ENCODE measurements at regions not wholly inside any gene's neighbourhood (a gene's known extent, or its start where the extent isn't known, plus 50 kb on each side); places are given as distances from the start of the nearest gene placed in this dataset.

DNA sequence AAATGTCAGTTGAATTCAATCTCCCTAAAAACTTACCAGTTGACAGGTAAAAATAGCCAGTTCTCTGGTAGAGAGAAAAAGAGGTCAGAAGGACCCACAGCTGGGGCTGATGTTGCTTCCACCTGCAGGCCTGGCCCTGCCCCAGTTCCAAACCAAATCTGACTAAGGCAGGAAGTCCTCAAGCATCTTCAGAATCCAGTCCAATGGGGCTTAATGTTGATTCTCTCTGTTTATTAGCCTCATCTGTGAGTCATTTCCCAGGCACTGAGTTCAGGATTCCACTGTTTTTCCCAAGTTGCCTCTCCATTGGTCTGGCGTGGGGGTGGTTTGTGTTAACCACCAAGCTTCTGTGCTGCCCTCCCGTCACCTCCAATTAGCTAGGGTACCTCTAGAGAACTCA, 601.8 kb downstream of the INSC start:
- TF ChIP-seq IFI16 (CRISPR knock-in tag; IDR thresholded peaks at IDR 0.05) (no peak), RBM39 (optimal IDR thresholded peaks at IDR 0.05; ENCODE audit: low read depth, low read length) (no peak)
